ENCODE measurements at regions not wholly inside any gene's neighbourhood (a gene's known extent, or its start where the extent isn't known, plus 50 kb on each side); places are given as distances from the start of the nearest gene placed in this dataset.

- H3K4me3 ChIP-seq (ENCODE audit: low read depth, low read length) = no peak overlapping the region
- TF ChIP-seq CTCF (IDR thresholded peaks at IDR 0.05; ENCODE audit: insufficient read depth, low read depth, low read length, missing control alignments) = no peak
- DNase-seq (ENCODE audit: low read depth) = no peak
These were observed 181.1 kb upstream of the STXBP5 start for GRCh38 chr6:147023148-147023547.

DNA sequence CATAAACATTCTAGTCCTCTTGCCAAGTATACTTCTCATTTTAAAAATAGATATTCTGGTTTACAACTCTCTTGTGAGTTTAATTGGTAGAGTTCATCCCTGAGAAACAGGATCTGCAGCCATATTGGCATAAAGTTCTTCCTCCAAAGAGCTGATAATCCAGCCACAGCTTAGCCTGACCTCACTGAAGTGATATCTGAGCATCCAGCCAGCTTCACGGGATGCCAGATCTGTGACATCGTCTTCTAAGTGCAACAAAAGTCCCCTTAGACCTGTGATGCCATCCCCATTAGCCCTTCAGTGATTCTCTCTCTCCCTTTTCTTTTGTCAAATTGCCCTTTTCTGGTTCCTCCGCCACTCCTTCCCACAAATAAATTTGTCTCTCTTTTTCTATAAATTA is 180.6 kb upstream of the STXBP5 start:
- no peak for DNase-seq (ENCODE audit: low read depth)
- no peak overlapping the region for H3K4me3 ChIP-seq (ENCODE audit: low read depth, low read length)
- no peak for TF ChIP-seq CTCF (IDR thresholded peaks at IDR 0.05; ENCODE audit: insufficient read depth, low read depth, low read length, missing control alignments)

- DNase-seq (ENCODE audit: low read depth) = no peak
- no peak for TF ChIP-seq CTCF (IDR thresholded peaks at IDR 0.05; ENCODE audit: insufficient read depth, low read depth, low read length, missing control alignments)
These were observed 174.3 kb upstream of the STXBP5 start for GRCh38 chr6:147029923-147030322.

GRCh38 chr6:147033267-147033666 is 170.9 kb upstream of the STXBP5 start:
- DNase-seq (ENCODE audit: low read depth) = no peak
- H3K4me3 ChIP-seq (ENCODE audit: low read depth, low read length) = no peak overlapping the region
- no peak for TF ChIP-seq CTCF (IDR thresholded peaks at IDR 0.05; ENCODE audit: insufficient read depth, low read depth, low read length, missing control alignments)

More at GRCh38 chr6:147029923-147030322, 174.3 kb upstream of the STXBP5 start:
- H3K4me3 ChIP-seq (ENCODE audit: low read depth, low read length) = no peak overlapping the region

DNA sequence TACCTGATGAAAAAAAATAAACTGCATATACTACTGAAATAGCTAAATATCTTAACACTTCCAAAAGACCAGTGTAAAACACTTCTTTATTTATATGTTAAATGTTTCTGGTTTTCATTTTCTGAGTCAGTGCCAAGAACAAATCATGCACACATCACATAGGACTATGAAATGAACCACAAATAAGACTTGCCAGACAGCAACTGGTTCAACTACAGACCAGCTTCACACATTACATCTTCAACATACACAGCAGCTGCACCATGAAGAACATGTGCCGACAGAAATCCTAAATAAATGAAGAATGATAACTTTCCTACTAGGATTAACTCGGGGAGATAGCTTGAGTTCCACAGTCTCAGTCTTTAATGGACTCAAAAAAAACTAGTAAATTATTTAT is 168.3 kb upstream of the STXBP5 start:
- no peak for TF ChIP-seq CTCF (IDR thresholded peaks at IDR 0.05; ENCODE audit: insufficient read depth, low read depth, low read length, missing control alignments)
- DNase-seq (ENCODE audit: low read depth) = no peak

DNA sequence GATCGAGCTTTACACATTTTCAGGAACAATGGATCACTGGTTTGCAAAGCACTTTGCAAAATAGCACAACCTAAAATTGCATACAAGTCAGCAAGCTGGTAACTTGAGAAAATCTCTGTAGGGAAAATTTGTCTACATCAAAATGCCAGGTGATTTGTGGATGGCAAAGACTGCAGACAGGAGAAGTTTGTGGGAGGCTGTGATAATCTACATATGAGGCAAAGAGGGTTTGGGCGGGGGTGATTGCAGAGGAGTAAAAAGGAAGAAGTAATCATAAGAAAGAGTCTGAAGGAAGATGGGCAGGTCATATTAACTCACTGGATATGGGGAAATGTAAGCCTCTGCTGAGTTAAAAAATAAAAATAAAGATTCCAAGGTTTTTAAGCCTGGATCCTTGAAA is 166.3 kb upstream of the STXBP5 start:
- no peak for TF ChIP-seq CTCF (IDR thresholded peaks at IDR 0.05; ENCODE audit: insufficient read depth, low read depth, low read length, missing control alignments)
- no peak for DNase-seq (ENCODE audit: low read depth)
- no peak overlapping the region for H3K4me3 ChIP-seq (ENCODE audit: low read depth, low read length)

More for the DNA sequence above, 168.3 kb upstream of the STXBP5 start:
- H3K4me3 ChIP-seq (ENCODE audit: low read depth, low read length) = no peak overlapping the region

- no peak for TF ChIP-seq CTCF (IDR thresholded peaks at IDR 0.05; ENCODE audit: insufficient read depth, low read depth, low read length, missing control alignments)
These were observed 163.9 kb upstream of the STXBP5 start for GRCh38 chr6:147040121-147040910.

More at GRCh38 chr6:147040121-147040910, 163.9 kb upstream of the STXBP5 start:
- no peak overlapping the region for H3K4me3 ChIP-seq (ENCODE audit: low read depth, low read length)
- DNase-seq (ENCODE audit: low read depth) = no peak

All from GM12865 (cell line).